Neutrophil (primary cell): ENCODE measurements at regions not wholly inside any gene's neighbourhood (a gene's known extent, or its start where the extent isn't known, plus 50 kb on each side); places are given as distances from the start of the nearest gene placed in this dataset.
"Not testable (repeated sequence)": the region's sequence is repeated elsewhere in the genome, so short reads cannot be mapped to it uniquely, and the experiment has no call there.

ENCODE experiments used
- H3K27ac ChIP-seq: fragments of 200-600 bp; sonication (generic); 2 replicates; pipeline ENCODE4 v1.5.1; 2016; ENCODE audit warnings: mild to moderate bottlenecking, moderate library complexity
- H3K27me3 ChIP-seq: fragments of 200-600 bp; sonication (generic); 2 replicates; pipeline ENCODE4 v1.6.0; 2016; ENCODE audit warnings: mild to moderate bottlenecking
- H3K36me3 ChIP-seq: fragments of 200-600 bp; sonication (generic); 2 replicates; pipeline ENCODE4 v1.5.1; 2017
- H3K4me1 ChIP-seq, 2 experiments: fragments of 200-600 bp in 1 of 2; sonication (generic) in 1 of 2; 1 replicate in 1 of 2; 2 replicates in 1 of 2; pipeline versions ENCODE4 v1.5.1 to v1.6.1; 2013 to 2016; ENCODE audit warnings: low read depth in 1 of 2, low read length in 1 of 2, mild to moderate bottlenecking in 1 of 2, moderate library complexity in 1 of 2; ENCODE audit not compliant: control insufficient read depth in 1 of 2, insufficient read depth in 1 of 2
- H3K4me3 ChIP-seq, 2 experiments: fragments of 200-600 bp in 1 of 2; sonication (generic) in 1 of 2; 1 replicate in 1 of 2; 2 replicates in 1 of 2; pipeline ENCODE4 v1.5.1; 2013 to 2016; ENCODE audit warnings: low read depth in 1 of 2, low read length in 1 of 2, mild to moderate bottlenecking in 1 of 2, moderate library complexity in 1 of 2
- H3K9me3 ChIP-seq: fragments of 200-600 bp; sonication (generic); 2 replicates; pipeline ENCODE4 v1.5.1; 2016
- TF ChIP-seq, protein P1 (sequence below): fragments of 200-600 bp; sonication (generic); IDR thresholded peaks from 2 replicates; pipeline ENCODE4 v1.5.1; 2016; ENCODE audit warnings: antibody characterized with exemption

DNA sequence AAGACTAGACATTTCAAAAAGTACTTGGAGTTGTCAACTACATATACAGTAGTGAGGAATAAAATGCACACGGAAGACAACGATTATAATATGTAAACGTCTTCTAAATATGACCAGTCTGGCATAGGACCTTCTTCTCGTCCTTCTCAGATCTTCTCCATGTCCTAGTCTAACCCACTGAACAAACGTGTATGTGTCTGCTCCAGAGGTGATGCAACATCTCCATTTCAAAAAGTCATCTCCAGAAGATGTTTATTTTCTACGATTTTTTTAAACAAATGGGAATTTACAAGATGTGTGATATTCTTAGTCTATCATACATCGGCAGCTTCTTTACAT lies 89.9 kb downstream of the GPX5 start:
- Histone ChIP-seq H3K27me3 (peaks cover 48% of the 10 kb centered on the region), H3K36me3 (no peaks in the 10 kb centered on the region), H3K27ac (no peak overlapping the region), H3K4me1 (no peaks in the 10 kb centered on the region), H3K9me3 (no peaks in the 10 kb centered on the region), H3K4me3 (no peak overlapping the region)
- TF ChIP-seq, protein P1, sequence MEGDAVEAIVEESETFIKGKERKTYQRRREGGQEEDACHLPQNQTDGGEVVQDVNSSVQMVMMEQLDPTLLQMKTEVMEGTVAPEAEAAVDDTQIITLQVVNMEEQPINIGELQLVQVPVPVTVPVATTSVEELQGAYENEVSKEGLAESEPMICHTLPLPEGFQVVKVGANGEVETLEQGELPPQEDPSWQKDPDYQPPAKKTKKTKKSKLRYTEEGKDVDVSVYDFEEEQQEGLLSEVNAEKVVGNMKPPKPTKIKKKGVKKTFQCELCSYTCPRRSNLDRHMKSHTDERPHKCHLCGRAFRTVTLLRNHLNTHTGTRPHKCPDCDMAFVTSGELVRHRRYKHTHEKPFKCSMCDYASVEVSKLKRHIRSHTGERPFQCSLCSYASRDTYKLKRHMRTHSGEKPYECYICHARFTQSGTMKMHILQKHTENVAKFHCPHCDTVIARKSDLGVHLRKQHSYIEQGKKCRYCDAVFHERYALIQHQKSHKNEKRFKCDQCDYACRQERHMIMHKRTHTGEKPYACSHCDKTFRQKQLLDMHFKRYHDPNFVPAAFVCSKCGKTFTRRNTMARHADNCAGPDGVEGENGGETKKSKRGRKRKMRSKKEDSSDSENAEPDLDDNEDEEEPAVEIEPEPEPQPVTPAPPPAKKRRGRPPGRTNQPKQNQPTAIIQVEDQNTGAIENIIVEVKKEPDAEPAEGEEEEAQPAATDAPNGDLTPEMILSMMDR = no peak

DNA sequence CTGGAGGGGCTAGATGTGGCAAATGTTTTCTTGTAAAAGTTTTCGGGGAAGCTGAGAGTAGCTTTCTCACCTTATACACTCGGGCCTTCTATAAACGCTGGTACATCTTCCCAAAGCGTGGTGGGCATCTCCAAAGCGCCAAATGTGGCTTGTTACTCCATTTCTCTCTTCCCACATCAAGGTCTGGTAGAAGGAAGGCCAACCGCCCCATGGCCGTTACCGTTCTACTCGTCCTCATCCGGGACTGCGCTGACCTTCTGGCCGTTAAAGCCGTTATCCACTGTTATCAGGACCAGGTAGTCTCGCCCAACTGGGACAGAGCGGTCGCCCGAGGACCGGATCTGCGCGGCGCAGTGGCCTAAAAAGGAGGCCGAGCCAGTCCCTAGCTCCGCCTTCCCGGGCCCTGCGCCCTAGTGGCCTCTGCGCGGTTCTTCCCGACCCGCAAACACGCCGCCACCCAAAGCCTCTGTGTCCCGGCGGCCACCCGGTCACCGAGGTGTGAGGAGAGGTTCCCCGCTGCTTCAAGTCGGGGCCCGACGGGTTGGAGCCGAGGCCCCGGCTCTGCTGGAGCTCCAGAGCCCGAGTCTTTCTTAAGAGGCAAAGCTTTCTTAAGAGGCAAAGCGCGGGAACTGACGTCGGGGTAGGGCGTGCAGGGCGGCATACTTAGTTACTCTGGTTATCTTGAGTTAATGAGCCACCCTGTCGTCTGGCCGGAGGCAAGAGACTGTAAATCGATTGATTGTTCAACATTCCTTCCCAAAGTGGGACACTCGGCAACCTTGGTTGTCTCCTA lies 90.5 kb downstream of the GPX5 start:
- Histone ChIP-seq H3K4me1 (no peaks in the 10 kb centered on the region), H3K9me3 (no peaks in the 10 kb centered on the region), H3K27ac (no peak overlapping the region), H3K36me3 (no peaks in the 10 kb centered on the region), H3K4me3 (no peak overlapping the region), H3K27me3 (peaks cover 52% of the 10 kb centered on the region)
- TF ChIP-seq, protein P1 = no peak

DNA sequence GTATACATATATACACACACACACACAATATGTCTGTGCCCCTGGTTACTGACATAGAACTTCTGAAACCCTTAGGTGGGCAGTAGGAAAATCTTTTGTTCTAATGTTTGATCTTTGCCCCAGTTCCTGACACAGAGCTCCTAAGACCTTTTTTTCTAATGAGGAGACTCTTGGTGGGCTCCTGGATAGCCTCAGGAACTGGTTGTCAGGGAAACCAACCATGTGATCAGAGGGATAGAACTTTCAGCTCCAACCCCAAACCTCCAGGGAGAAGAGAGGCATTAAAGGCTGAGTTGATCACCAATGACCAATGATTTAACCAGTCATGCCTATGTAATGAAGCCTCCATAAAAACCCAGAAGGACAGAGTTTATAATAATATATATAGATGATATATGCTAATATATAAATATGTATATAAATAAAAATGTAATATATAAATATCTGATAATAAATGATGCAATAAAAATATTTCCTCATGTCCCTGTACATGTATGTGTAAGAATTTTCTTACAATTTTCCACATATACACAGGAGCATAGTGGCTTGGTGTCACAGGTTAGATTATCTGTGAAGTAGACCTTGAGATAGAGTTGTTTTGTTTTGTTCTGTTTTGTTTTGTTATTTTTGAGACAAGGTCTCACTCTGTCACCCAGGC lies 93.3 kb downstream of the GPX5 start:
- TF ChIP-seq, protein P1 = no peak
- H3K4me3 ChIP-seq = no peak overlapping the region
- no peak overlapping the region for H3K27ac ChIP-seq
- peaks cover 53% of the 10 kb centered on the region for H3K27me3 ChIP-seq
- no peaks in the 10 kb centered on the region for H3K36me3 ChIP-seq
- no peaks in the 10 kb centered on the region for H3K9me3 ChIP-seq
- no peaks in the 10 kb centered on the region for H3K4me1 ChIP-seq

DNA sequence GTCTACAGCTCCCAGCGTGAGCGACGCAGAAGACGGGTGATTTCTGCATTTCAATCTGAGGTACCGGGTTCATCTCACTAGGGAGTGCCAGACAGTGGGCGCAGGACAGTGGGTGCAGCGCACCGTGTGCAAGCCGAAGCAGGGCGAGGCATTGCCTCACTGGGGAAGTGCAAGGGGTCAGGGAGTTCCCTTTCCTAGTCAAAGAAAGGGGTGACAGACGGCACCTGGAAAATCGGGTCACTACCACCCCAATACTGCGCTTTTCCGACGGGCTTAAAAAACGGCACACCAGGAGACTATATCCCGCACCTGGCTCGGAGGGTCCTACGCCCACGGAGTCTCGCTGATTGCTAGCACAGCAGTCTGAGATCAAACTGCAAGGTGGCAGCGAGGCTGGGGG lies 95.6 kb downstream of the GPX5 start:
- H3K4me1 ChIP-seq, H3K36me3 ChIP-seq, H3K9me3 ChIP-seq, H3K27ac ChIP-seq, H3K4me3 ChIP-seq: not testable (repeated sequence)
- peaks cover 36% of the 10 kb centered on the region for H3K27me3 ChIP-seq

DNA sequence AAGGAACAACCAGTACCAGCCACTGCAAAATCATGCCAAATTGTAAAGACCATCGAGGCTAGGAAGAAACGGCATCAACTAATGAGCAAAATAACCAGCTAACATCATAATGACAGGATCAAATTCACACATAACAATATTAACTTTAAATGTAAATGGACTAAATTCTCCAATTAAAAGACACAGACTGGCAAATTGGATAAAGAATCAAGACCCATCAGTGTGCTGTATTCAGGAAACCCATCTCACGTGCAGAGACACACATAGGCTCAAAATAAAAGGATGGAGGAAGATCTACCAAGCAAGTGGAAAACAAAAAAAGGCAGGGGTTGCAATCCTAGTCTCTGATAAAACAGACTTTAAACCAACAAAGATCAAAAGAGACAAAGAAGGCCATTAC lies 97.6 kb downstream of the GPX5 start:
- not testable (repeated sequence) for H3K4me3 ChIP-seq, H3K27ac ChIP-seq, H3K9me3 ChIP-seq, H3K36me3 ChIP-seq, H3K4me1 ChIP-seq
- H3K27me3 ChIP-seq = peaks cover 16% of the 10 kb centered on the region

DNA sequence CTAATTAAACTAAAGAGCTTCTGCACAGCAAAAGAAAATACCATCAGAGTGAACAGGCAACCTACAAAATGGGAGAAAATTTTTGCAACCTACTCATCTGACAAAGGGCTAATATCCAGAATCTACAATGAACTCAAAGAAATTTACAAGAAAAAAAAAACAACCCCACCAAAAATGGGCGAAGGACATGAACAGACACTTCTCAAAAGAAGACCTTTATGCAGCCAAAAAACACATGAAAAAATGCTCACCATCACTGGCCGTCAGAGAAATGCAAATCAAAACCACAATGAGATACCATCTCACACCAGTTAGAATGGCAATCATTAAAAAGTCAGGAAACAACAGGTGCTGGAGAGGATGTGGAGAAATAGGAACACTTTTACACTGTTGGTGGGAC lies 100.7 kb downstream of the GPX5 start:
- H3K9me3 ChIP-seq = not testable (repeated sequence)

DNA sequence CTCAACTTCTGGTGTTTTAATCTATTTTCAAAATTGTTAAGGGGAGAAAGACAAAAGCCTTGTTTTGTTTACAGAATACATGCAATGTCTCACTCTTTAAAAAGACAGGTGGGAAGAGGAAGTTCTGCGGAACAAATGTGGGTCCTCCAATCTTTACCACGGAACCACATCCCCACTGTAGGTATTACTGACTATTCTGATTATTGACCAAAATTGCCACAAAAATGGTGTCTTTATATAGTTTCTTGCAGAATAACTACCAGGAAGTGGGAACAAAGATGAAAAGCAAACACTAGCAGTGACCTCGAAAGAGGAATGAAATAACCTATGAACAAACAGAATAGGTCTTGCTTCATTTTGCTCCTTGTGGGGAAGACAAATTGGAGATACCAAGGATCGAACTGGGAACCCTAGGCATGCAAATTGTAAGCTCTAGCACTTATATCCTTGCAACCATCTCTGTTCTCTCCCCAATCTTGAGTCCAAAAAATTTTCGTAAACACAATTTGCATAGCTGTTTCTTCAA lies 106.7 kb downstream of the GPX5 start:
- Histone ChIP-seq H3K4me1 (no peaks in the 10 kb centered on the region), H3K9me3 (no peaks in the 10 kb centered on the region), H3K4me3 (no peak overlapping the region), H3K27ac (no peak overlapping the region), H3K36me3 (no peaks in the 10 kb centered on the region), H3K27me3 (peaks cover 59% of the 10 kb centered on the region)
- TF ChIP-seq, protein P1 = no peak

More for the DNA sequence above, 100.7 kb downstream of the GPX5 start:
- H3K4me1 ChIP-seq, H3K36me3 ChIP-seq, H3K4me3 ChIP-seq, H3K27ac ChIP-seq, H3K27me3 ChIP-seq: not testable (repeated sequence)
